IMR-90 (cell line): ENCODE measurements at regions not wholly inside any gene's neighbourhood (a gene's known extent, or its start where the extent isn't known, plus 50 kb on each side); places are given as distances from the start of the nearest gene placed in this dataset.

Source experiments
- ATAC-seq: fragments of 200-7000 bp; cut with Tn5 transposase; 2 replicates; pipeline ENCODE4 v1.9.1; 2020; ENCODE audit warnings: low read depth, mild to moderate bottlenecking, moderate library complexity
- BruUV-seq: library from RNA; stranded (reverse); fragments of 400-500 nt; replicated peaks from 2 replicates; lab custom pipeline; 2021; lab: Mats Ljungman, UMichigan
- CTCF ChIA-PET: fragments of 300-600 bp; formaldehyde crosslinking; extraction: SDS; loops from one replicate; lab custom pipeline; 2021; ENCODE audit warnings: antibody characterized with exemption; lab: Yijun Ruan, JAX
- POLR2A ChIA-PET: fragments of 300-600 bp; sonication (Branson Sonifier 250); formaldehyde crosslinking; loops from one replicate; lab custom pipeline; 2022; ENCODE audit warnings: antibody characterized with exemption; ENCODE audit not compliant: unreplicated experiment; lab: Charles Lee
- DNase-seq: peaks from one replicate; pipeline ENCODE4 v3.0.0; 2013
- H2AFZ ChIP-seq: replicated peaks from 2 replicates; pipeline ENCODE3; 2013; ENCODE audit warnings: low read length, mild to moderate bottlenecking; ENCODE audit not compliant: poor library complexity
- H2AK5ac ChIP-seq: 2 replicates; pipeline ENCODE4 v1.6.1; 2013; ENCODE audit warnings: low read depth, low read length, inconsistent platforms
- H2AK9ac ChIP-seq: replicated peaks from 2 replicates; pipeline ENCODE3; 2013; ENCODE audit warnings: mild to moderate bottlenecking, low read depth, low read length, moderate library complexity; ENCODE audit not compliant: poor library complexity
- H2BK120ac ChIP-seq: 2 replicates; pipeline ENCODE4 v1.6.1; 2013; ENCODE audit warnings: low read depth, low read length, inconsistent platforms
- H2BK15ac ChIP-seq: 3 replicates; pipeline ENCODE4 v1.6.1; 2013; ENCODE audit warnings: low read depth, low read length, inconsistent platforms
- H2BK20ac ChIP-seq: 2 replicates; pipeline ENCODE4 v1.6.1; 2013; ENCODE audit warnings: low read depth, mild to moderate bottlenecking, inconsistent platforms, low read length, moderate library complexity
- H2BK5ac ChIP-seq: 2 replicates; pipeline ENCODE4 v1.6.1; 2013; ENCODE audit warnings: mild to moderate bottlenecking, low read depth, low read length, inconsistent platforms; ENCODE audit not compliant: poor library complexity, severe bottlenecking
- H3K14ac ChIP-seq: replicated peaks from 2 replicates; pipeline ENCODE4 v1.6.1; 2013; ENCODE audit warnings: low read depth, low read length, inconsistent platforms
- H3K18ac ChIP-seq: 2 replicates; pipeline ENCODE4 v1.6.1; 2013; ENCODE audit warnings: low read depth, low read length, control low read depth
- H3K23ac ChIP-seq: 2 replicates; pipeline ENCODE4 v1.6.1; 2013; ENCODE audit warnings: low read depth, low read length, inconsistent platforms
- H3K27ac ChIP-seq: 2 replicates; pipeline ENCODE4 v1.5.1; 2013; ENCODE audit warnings: mild to moderate bottlenecking, control low read depth, low read length; ENCODE audit not compliant: insufficient read depth
- H3K27me3 ChIP-seq: 2 replicates; pipeline ENCODE4 v1.6.1; 2013; ENCODE audit warnings: low read length; ENCODE audit not compliant: control insufficient read depth, insufficient read depth
- H3K36me3 ChIP-seq: 2 replicates; pipeline ENCODE4 v1.6.1; 2013; ENCODE audit warnings: low read length, mixed read lengths; ENCODE audit not compliant: control insufficient read depth, insufficient read depth
- H3K4ac ChIP-seq: 2 replicates; pipeline ENCODE4 v1.6.1; 2013; ENCODE audit warnings: low read depth, low read length, inconsistent platforms
- H3K4me1 ChIP-seq: 2 replicates; pipeline ENCODE4 v1.6.1; 2013; ENCODE audit warnings: low read length, mixed read lengths; ENCODE audit not compliant: control insufficient read depth, insufficient read depth
- H3K4me2 ChIP-seq: 2 replicates; pipeline ENCODE4 v1.6.1; 2013; ENCODE audit warnings: low read depth, mild to moderate bottlenecking, control low read depth, low read length, moderate library complexity
- H3K4me3 ChIP-seq: 2 replicates; pipeline ENCODE4 v1.5.1; 2013; ENCODE audit warnings: low read depth, mild to moderate bottlenecking, control low read depth, low read length, moderate library complexity; ENCODE audit not compliant: insufficient read depth
- H3K56ac ChIP-seq: 2 replicates; pipeline ENCODE4 v1.6.1; 2013; ENCODE audit warnings: low read length, inconsistent platforms; ENCODE audit not compliant: insufficient read depth; ENCODE audit errors: extremely low read depth
- H3K79me1 ChIP-seq, 2 experiments: 2 replicates each; pipeline ENCODE4 v1.6.1; 2013; ENCODE audit warnings: low read length in 2 of 2, inconsistent platforms in 1 of 2, low read depth in 1 of 2
- H3K9ac ChIP-seq: 2 replicates; pipeline ENCODE4 v1.6.1; 2013; ENCODE audit warnings: low read depth, low read length, control low read depth
- H3K9me1 ChIP-seq: 2 replicates; pipeline ENCODE4 v1.6.1; 2013; ENCODE audit warnings: low read length, inconsistent platforms; ENCODE audit not compliant: insufficient read depth
- H3K9me3 ChIP-seq: 2 replicates; pipeline ENCODE4 v1.6.1; 2013; ENCODE audit warnings: low read length; ENCODE audit not compliant: control insufficient read depth, insufficient read depth
- H4K20me1 ChIP-seq: 2 replicates; pipeline ENCODE4 v1.6.1; 2013; ENCODE audit warnings: low read length, inconsistent platforms; ENCODE audit not compliant: insufficient read depth
- H4K5ac ChIP-seq: 2 replicates; pipeline ENCODE4 v1.6.1; 2013; ENCODE audit warnings: mild to moderate bottlenecking, low read depth, low read length, control low read depth
- H4K8ac ChIP-seq, 2 experiments: 2 replicates each; pipeline ENCODE4 v1.6.1; 2013; ENCODE audit warnings: low read depth in 2 of 2, low read length in 2 of 2, control low read depth in 1 of 2, inconsistent platforms in 1 of 2
- H4K91ac ChIP-seq: 2 replicates; pipeline ENCODE4 v1.6.1; 2013; ENCODE audit warnings: low read depth, low read length, inconsistent platforms; ENCODE audit not compliant: insufficient read depth
- CHD1 ChIP-seq: IDR thresholded peaks from 2 replicates; pipeline ENCODE4 v1.6.1; 2012; ENCODE audit warnings: low read depth, low read length, improper control_type of control experiment
- NFE2L2 ChIP-seq: fragments of 150-350 bp; IDR thresholded peaks from 2 replicates; pipeline ENCODE4 v1.6.1; 2016; ENCODE audit warnings: low read depth, mild to moderate bottlenecking, low read length
- RAD21 ChIP-seq: IDR thresholded peaks from 2 replicates; pipeline ENCODE4 v1.6.1; 2012; ENCODE audit warnings: low read length, improper control_type of control experiment
- RCOR1 ChIP-seq: IDR thresholded peaks from 2 replicates; pipeline ENCODE4 v1.6.1; 2012; ENCODE audit warnings: mild to moderate bottlenecking, low read length, improper control_type of control experiment; ENCODE audit not compliant: insufficient replicate concordance
- WGBS, 2 experiments: methylation state at CpG; one replicate each; pipeline versions ENCODE4 v1.1.5 to v1.1.7; 2013; ENCODE audit warnings: missing lambda C conversion rate in 2 of 2; ENCODE audit not compliant: insufficient read length in 1 of 2; ENCODE audit errors: extremely low coverage in 2 of 2; 5-methylcytosine and 5-hydroxymethylcytosine counted together
- dilution Hi-C: fragments of 300-500 bp; cut with HindIII; formaldehyde crosslinking; loops from one replicate; pipeline ENCODE4 v1.14.3; 2018; ENCODE audit warnings: low sequenced_read_pairs; ENCODE audit not compliant: unreplicated experiment
- in situ Hi-C: fragments of 300-500 bp; cut with MboI; formaldehyde crosslinking; loops from 3 replicates; pipeline ENCODE4 v1.14.3; 2019; ENCODE audit warnings: low sequenced_read_pairs, inconsistent platforms, mixed read lengths
- intact Hi-C: fragments of 100-400 bp; cut with micrococcal nuclease; formaldehyde crosslinking; loops from 2 replicates; pipeline ENCODE4 v1.10.0; 2022
- TF ChIP-seq, protein P1 (sequence below): conservative IDR thresholded peaks from 2 replicates; pipeline ENCODE4 v1.5.1; 2012; ENCODE audit warnings: mild to moderate bottlenecking, low read depth, low read length, improper control_type of control experiment

DNA sequence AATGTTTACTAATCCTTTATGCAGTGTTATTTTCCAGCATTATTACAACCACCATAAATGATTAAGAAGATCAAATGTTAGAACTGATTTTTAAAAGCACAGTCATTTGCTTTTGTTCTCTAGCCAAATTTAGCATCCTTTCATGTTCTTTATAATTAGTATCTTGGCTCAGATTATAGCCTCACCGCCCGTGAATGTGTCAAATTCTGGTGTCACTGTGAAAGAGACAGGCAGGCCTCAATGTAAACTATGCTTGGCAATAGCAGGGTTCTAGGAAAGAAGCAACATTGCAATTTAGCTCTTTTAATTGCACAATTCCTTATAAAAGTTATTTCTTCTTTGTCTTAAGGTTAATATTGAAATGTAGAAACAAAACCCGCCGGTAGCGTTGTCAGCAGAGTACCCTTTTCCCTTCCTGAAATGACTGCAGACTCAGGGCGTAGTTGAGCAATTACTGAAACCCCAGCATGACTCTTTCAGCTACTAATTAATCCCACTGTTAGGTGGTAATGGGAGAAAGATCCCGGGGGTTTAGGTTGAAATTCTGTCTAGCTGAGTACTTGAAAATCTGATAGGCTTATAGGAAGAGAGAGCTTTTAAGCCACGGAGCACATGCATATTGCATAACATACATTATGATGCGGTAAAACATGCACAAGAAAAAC, 1600.5 kb upstream of the SEL1L start:
- Histone ChIP-seq H3K9ac (no peak overlapping the region), H3K56ac (no peak overlapping the region), H2AK9ac (no peak overlapping the region), H2BK20ac (no peak overlapping the region), H3K36me3 (no peaks in the 10 kb centered on the region), H3K4ac (no peak overlapping the region), H3K4me2 (no peak overlapping the region), H3K9me3 (no peaks in the 10 kb centered on the region), H3K23ac (no peak overlapping the region), H4K20me1 (no peaks in the 10 kb centered on the region), H3K27me3 (no peaks in the 10 kb centered on the region), H3K4me1 (no peaks in the 10 kb centered on the region), H2AK5ac (no peak overlapping the region), H4K8ac (no peak overlapping the region), H2BK15ac (no peak overlapping the region), H4K91ac (no peak overlapping the region), H2BK5ac (no peak overlapping the region), H3K79me1 (no peaks in the 10 kb centered on the region), H2AFZ (no peak overlapping the region), H3K18ac (no peak overlapping the region), H2BK120ac (no peak overlapping the region), H3K27ac (no peak overlapping the region), H3K9me1 (no peaks in the 10 kb centered on the region), H3K4me3 (no peak overlapping the region), H4K5ac (no peak overlapping the region), H3K14ac (no peak overlapping the region)
- no TSS peak for BruUV-seq
- ATAC-seq = no peak
- WGBS, 2 experiments = no CpG with 5 or more reads among the region's 9 CpGs
- dilution Hi-C loops (no loop called here), intact Hi-C loops (no loop called here), in situ Hi-C loops (no loop called here)
- CTCF ChIA-PET = no interaction called here
- POLR2A ChIA-PET = no interaction called here
- no peak for DNase-seq
- TF ChIP-seq, protein P1, sequence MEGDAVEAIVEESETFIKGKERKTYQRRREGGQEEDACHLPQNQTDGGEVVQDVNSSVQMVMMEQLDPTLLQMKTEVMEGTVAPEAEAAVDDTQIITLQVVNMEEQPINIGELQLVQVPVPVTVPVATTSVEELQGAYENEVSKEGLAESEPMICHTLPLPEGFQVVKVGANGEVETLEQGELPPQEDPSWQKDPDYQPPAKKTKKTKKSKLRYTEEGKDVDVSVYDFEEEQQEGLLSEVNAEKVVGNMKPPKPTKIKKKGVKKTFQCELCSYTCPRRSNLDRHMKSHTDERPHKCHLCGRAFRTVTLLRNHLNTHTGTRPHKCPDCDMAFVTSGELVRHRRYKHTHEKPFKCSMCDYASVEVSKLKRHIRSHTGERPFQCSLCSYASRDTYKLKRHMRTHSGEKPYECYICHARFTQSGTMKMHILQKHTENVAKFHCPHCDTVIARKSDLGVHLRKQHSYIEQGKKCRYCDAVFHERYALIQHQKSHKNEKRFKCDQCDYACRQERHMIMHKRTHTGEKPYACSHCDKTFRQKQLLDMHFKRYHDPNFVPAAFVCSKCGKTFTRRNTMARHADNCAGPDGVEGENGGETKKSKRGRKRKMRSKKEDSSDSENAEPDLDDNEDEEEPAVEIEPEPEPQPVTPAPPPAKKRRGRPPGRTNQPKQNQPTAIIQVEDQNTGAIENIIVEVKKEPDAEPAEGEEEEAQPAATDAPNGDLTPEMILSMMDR = no peak
- TF ChIP-seq NFE2L2 (no peak), RAD21 (no peak), CHD1 (no peak), RCOR1 (no peak)
